ENCODE measurements at regions not wholly inside any gene's neighbourhood (a gene's known extent, or its start where the extent isn't known, plus 50 kb on each side); places are given as distances from the start of the nearest gene placed in this dataset.
A peak's percentile ranks its signal among the peaks of the same experiment; 100 is the strongest.

DNA sequence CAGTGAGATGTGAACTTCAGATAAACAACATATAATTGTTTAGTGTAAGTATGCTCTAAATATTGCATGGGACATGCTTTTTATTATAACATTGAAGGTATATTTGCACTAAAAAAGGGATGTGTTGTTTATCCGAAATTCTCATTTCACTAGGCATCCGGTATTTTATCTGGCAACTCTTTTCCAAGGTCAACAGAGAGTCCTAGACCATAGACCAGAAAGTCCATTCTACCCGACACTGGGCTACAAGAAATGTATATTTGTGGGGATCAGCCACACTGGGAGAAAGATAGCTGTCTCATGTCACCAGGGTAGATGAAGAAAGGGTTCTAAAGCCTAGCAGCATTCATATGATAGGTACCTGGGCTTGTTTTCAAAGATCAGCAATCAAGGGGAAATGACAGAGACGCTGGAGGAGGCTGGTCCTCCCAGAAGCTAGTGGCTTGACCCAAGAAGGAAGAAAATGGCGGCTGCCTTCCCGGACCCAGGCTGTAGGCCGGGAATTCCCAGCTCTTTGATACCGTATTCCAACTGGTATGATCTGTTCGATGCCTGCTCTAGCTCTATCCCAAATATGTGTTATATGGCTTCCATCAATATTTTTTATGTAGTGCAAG is 161.1 kb upstream of the IRF2BP2 start:
- TF ChIP-seq CTCF (IDR thresholded peaks at IDR 0.05; ENCODE audit: unreplicated experiment): no peak
- Mint-ChIP-seq H3K27ac (ENCODE audit: unreplicated experiment) (peak overlapping the region; percentile 91), H3K4me1 (ENCODE audit: unreplicated experiment) (peaks cover 41% of the 10 kb centered on the region), H3K27me3 (ENCODE audit: unreplicated experiment) (no peaks in the 10 kb centered on the region), H3K4me3 (ENCODE audit: unreplicated experiment) (peak overlapping the region; percentile 47), H3K9me3 (ENCODE audit: unreplicated experiment) (no peaks in the 10 kb centered on the region), H3K36me3 (ENCODE audit: low read depth, unreplicated experiment) (no peaks in the 10 kb centered on the region)
- no peak for DNase-seq (ENCODE audit: low spot score)

DNA sequence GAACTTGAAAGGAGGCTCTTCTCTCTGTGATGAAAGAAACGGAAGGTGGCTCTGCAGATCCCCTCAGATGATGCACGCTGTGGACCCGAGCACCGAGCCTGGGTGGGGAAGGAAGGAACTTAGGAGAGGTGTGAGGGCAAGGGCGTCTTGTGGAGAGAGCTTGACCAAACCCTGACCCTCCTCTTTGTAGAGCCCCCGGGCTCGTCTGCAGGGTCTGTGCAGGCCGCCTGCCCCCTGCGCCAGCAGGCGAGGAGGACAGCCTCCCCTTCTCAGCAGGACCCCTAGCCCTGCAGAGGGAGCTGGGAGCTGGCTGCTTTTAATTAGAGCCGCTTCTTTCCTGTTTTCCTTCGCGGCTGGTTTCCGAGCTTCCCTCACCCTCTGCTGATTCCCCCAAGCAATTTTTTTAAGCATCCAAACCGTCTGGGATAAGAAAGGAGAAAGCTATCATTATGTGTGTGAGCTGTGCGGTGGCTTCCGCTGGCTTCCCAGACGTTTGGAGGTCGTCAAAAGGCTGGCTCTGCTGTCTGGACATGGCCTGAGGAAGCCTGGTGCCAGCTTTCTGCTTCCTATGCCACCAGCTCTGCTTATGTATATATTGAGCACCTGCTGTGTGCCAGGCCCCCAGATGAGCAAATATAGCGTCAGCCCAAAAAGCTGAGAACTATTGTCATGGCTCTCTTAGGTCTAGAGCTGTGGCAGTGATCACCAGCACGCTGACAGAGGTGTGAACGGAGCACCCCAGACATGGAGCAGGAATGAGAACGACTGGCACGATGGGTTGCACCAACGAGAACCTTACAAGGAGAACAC is 160.2 kb upstream of the IRF2BP2 start:
- H3K36me3 Mint-ChIP-seq (ENCODE audit: low read depth, unreplicated experiment): no peaks in the 10 kb centered on the region
- H3K9me3 Mint-ChIP-seq (ENCODE audit: unreplicated experiment): no peaks in the 10 kb centered on the region
- H3K4me1 Mint-ChIP-seq (ENCODE audit: unreplicated experiment): peaks cover 41% of the 10 kb centered on the region
- H3K27ac Mint-ChIP-seq (ENCODE audit: unreplicated experiment): peak overlapping the region; percentile 67
- TF ChIP-seq CTCF (IDR thresholded peaks at IDR 0.05; ENCODE audit: unreplicated experiment): no peak
- H3K4me3 Mint-ChIP-seq (ENCODE audit: unreplicated experiment): no peak overlapping the region
- DNase-seq (ENCODE audit: low spot score): no peak
- H3K27me3 Mint-ChIP-seq (ENCODE audit: unreplicated experiment): no peaks in the 10 kb centered on the region

DNA sequence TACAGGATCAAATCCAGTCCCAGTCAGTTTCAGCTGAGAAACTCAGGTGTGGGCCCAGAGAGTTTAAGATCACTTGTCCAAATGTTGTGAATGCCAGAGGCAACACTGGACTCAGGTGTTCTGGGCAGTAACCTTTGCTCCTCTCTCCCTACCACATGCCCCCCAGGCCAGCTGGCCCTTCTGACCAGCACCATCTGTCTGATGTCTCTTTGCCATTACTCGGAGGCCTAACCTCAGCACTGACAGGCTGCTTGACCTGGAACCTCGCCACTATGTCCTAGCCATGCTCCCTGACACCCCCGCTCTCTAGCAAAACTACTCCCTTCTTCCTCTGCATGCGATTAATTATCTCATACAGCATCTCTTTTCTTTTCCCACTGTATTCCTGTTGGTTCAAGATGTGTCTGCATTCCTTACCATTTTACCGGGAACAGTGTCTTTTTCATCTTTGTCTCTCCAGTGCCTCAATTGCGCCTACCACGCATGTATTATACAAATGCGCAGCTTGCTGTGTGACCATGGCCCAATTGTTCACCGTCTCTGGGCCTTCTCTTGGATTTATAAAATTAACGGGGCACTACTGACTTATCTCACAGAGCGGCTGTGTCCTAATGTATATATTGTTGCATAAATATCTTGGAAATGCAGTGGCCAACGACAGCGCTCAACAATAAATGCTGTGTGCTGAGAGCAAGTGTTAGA is 159.5 kb upstream of the IRF2BP2 start:
- no peak for DNase-seq (ENCODE audit: low spot score)
- Mint-ChIP-seq H3K27me3 (ENCODE audit: unreplicated experiment) (no peaks in the 10 kb centered on the region), H3K4me1 (ENCODE audit: unreplicated experiment) (peaks cover 41% of the 10 kb centered on the region), H3K36me3 (ENCODE audit: low read depth, unreplicated experiment) (no peaks in the 10 kb centered on the region), H3K27ac (ENCODE audit: unreplicated experiment) (peak overlapping the region; percentile 51), H3K9me3 (ENCODE audit: unreplicated experiment) (no peaks in the 10 kb centered on the region), H3K4me3 (ENCODE audit: unreplicated experiment) (no peak overlapping the region)
- TF ChIP-seq CTCF (IDR thresholded peaks at IDR 0.05; ENCODE audit: unreplicated experiment): no peak

- Mint-ChIP-seq H3K27ac (ENCODE audit: unreplicated experiment) (no peak overlapping the region), H3K27me3 (ENCODE audit: unreplicated experiment) (no peaks in the 10 kb centered on the region), H3K4me3 (ENCODE audit: unreplicated experiment) (no peak overlapping the region), H3K4me1 (ENCODE audit: unreplicated experiment) (peaks cover 41% of the 10 kb centered on the region), H3K36me3 (ENCODE audit: low read depth, unreplicated experiment) (no peaks in the 10 kb centered on the region), H3K9me3 (ENCODE audit: unreplicated experiment) (no peaks in the 10 kb centered on the region)
- TF ChIP-seq CTCF (IDR thresholded peaks at IDR 0.05; ENCODE audit: unreplicated experiment): no peak
- DNase-seq (ENCODE audit: low spot score): no peak
Observed at GRCh38 chr1:234768569-234769283, 158.7 kb upstream of the IRF2BP2 start.
